GM19238 (cell line): ENCODE measurements at regions not wholly inside any gene's neighbourhood (a gene's known extent, or its start where the extent isn't known, plus 50 kb on each side); places are given as distances from the start of the nearest gene placed in this dataset.

Experiments used
- DNase-seq: peaks from one replicate; pipeline ENCODE4 v3.0.0; 2011; ENCODE audit warnings: low spot score; ENCODE audit not compliant: insufficient read length

DNA sequence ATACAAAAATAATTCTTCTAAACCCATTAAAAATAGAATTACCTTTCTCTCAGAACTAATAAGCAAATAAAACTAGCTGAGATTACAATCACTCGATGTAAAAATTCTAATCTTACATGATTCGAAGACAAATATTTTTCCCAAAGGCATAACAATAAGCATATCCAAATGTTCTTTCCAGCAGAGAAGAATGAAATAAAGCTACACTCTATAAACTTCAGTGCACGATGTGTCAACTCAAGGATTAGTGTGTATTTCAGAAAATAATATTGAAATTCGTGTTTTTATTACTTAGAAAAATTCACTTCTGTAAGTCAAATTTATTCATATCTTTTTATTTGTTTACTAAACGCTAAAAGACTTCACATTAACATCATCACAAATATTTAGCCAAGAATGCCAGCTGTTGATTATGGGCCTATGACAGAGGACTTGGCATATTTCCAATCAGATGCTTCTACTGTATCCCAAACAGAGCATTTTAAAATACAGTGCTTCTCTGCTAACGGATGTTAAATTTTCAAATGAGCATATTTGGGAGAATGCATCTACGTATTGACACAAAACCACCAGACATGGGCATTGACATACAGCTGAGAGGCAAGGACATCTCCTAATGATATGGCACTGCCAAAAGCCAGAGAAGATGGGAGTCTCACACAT lies 54.7 kb upstream of the PDE7B start:
- no peak for DNase-seq

DNA sequence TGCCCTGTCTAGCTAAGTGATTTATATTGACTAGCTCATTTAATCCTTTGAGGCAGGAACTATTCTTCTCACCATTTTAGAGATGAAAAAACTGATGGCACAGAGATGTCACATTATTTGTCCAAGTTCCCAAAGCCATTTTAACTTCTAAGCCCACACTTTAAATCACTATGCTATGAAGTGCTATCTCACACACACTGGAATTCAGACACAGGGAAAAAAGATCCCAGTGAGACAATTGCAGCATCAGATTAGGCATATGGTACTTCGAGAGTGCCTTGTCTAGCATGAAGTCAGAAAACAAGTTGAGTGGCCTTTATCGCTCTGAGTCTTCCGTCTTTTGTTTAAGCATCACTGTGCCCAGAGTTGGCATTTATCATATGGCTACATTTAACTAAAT lies 54.1 kb upstream of the PDE7B start:
- no peak for DNase-seq

DNA sequence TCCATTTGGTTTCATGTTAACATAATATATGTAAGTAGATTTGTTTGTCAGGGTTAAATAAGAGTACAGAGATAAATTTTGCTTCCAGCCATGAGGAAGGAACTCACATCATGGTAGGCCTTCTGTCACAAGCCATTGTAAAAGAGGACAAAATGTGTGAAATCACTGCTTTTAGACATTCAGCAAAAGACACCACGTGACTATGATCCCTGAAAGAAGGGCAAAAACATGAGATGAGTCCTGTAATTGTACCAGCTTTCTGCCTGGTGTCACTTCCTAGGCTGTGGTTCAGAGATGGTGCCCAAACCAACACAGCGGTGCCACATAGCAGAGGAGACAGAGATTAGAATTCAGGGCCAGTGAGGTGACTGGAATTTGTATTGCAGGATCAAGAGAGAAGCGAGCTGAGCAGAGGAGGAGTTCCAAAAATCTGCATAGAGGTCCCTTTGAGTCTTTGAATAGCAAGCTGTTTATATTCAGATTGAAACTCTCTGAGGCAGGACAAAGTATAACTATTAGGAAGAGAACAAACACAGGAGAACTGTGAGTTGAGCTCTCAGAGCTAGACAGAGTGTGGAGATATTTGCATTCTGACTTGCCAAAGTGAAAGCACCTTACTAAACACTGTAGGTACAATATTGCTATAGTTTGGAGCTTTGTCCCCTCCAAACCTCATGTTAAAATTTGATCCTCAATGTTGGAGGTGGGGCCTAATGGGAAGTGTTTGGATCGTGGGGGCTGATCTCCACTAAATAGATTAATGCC lies 52.6 kb upstream of the PDE7B start:
- DNase-seq = no peak
